Activated naive CD8-positive, alpha-beta T cell treated with anti-CD3 and anti-CD28 coated beads, Interleukin-2, amount 10 ng/mL, durations not matched to agents 7 days and 5 days (primary cell): ENCODE measurements at regions not wholly inside any gene's neighbourhood (a gene's known extent, or its start where the extent isn't known, plus 50 kb on each side); places are given as distances from the start of the nearest gene placed in this dataset.

ENCODE experiments used
- ATAC-seq: fragments of 150-1000 bp; cut with Tn5 transposase; one replicate; pipeline ENCODE4 v1.10.0; 2021; ENCODE audit warnings: low read depth, moderate library complexity
- POLR2A ChIA-PET: fragments of 350-600 bp; sonication (Branson Sonifier 250); formaldehyde crosslinking; loops from one replicate; lab custom pipeline; 2021; ENCODE audit warnings: antibody characterized with exemption; lab: Charles Lee
- DNase-seq: peaks from one replicate; pipeline ENCODE4 v3.0.0; 2021
- H3K27ac Mint-ChIP-seq: one replicate; pipeline ENCODE4 v1.8.0; 2022; ENCODE audit warnings: mild to moderate bottlenecking, mixed read lengths
- H3K27me3 Mint-ChIP-seq: one replicate; pipeline ENCODE4 v1.8.0; 2022; ENCODE audit warnings: mild to moderate bottlenecking, moderate library complexity, mixed read lengths
- H3K36me3 Mint-ChIP-seq: one replicate; pipeline ENCODE4 v1.8.0; 2021; ENCODE audit warnings: mild to moderate bottlenecking, mixed read lengths
- H3K4me1 Mint-ChIP-seq: one replicate; pipeline ENCODE4 v1.8.0; 2021; ENCODE audit warnings: mixed read lengths
- H3K4me3 Mint-ChIP-seq: one replicate; pipeline ENCODE4 v1.8.0; 2022; ENCODE audit warnings: mild to moderate bottlenecking, moderate library complexity, mixed read lengths
- H3K9me3 Mint-ChIP-seq: one replicate; pipeline ENCODE4 v1.8.0; 2021; ENCODE audit warnings: mixed read lengths

DNA sequence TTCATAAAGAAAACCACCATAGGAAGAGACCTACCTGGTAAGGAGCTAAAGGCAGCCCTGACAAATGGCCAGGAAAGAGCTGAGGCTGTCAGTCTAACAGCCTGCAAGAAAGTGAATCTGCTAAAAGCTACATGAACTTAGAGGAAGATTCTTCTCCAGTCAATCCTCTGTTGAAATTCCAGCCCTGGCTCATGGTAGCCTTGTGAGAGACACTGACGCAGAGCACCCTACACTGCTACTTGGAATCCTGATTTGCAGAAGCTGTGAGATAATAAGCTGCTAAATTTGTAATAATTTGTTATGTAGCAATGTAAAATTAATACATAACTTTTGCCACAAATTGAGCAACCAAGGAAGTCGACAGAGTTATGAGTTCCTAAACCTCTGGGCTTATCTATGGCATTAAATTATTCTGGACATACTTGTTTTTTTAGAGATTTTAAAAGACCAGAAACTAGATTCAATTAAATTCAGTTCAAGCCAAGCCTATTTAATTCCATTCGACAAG, 257.0 kb downstream of the ETNK1 start:
- Mint-ChIP-seq H3K27me3 (peaks cover 2% of the 10 kb centered on the region), H3K9me3 (no peaks in the 10 kb centered on the region), H3K4me1 (no peaks in the 10 kb centered on the region), H3K4me3 (no peak overlapping the region), H3K27ac (no peak overlapping the region), H3K36me3 (no peaks in the 10 kb centered on the region)
- DNase-seq, result no peak
- POLR2A ChIA-PET, result no interaction called here
- ATAC-seq, result no peak

GRCh38 chr12:22882559-22882958, 257.6 kb downstream of the ETNK1 start:
- Mint-ChIP-seq H3K4me3 (no peak overlapping the region), H3K27me3 (peaks cover 2% of the 10 kb centered on the region), H3K36me3 (no peaks in the 10 kb centered on the region), H3K9me3 (no peaks in the 10 kb centered on the region), H3K27ac (no peak overlapping the region), H3K4me1 (no peaks in the 10 kb centered on the region)
- no peak for DNase-seq
- no peak for ATAC-seq
- POLR2A ChIA-PET, result no interaction called here

DNA sequence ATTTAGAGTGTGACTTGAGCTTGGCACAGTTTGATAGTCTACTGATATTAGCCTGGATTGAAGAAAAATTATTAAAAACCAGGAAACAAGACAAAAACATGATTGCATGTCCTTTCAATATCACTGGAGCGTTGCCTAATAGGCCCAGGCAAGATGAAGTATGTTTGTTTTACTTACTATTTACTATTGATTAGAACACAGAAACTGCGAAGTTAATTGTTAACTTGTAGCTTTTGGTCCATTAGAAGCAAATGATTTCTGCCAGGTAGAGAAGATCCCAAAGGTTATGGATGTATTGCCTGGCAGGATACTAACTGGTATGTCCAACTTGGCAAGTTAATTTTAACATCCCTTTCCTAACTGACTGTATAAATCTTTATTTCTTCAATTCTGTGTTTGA, 268.9 kb downstream of the ETNK1 start:
- H3K36me3 Mint-ChIP-seq, result no peaks in the 10 kb centered on the region
- POLR2A ChIA-PET, result no interaction called here
- H3K27ac Mint-ChIP-seq, result no peak overlapping the region
- no peaks in the 10 kb centered on the region for H3K9me3 Mint-ChIP-seq
- H3K4me1 Mint-ChIP-seq, result no peaks in the 10 kb centered on the region
- no peak for DNase-seq
- no peak for ATAC-seq
- no peak overlapping the region for H3K4me3 Mint-ChIP-seq
- H3K27me3 Mint-ChIP-seq, result peaks cover 2% of the 10 kb centered on the region

DNA sequence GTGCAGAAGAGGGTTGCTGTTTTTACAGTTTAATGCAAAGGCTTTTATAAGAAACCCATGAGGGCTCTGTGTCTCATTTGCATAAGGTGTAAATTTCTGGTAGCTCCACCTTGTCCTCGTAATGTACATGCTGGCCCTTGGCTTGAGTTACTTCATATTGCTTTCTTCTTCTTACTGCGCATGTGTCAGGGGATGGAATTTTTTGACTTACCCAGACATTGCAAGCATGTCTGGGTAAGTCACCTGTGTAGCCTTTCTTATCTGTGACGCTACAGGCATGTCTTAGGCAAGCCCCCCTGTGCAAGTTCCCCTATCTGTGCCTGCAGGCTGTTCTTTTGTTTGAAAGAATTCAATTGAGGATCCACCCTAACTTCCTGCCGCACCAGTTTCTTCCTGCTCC, 274.2 kb downstream of the ETNK1 start:
- H3K4me3 Mint-ChIP-seq, result no peak overlapping the region
- H3K27me3 Mint-ChIP-seq, result peaks cover 2% of the 10 kb centered on the region
- no peak for DNase-seq
- no peaks in the 10 kb centered on the region for H3K36me3 Mint-ChIP-seq
- H3K4me1 Mint-ChIP-seq, result no peaks in the 10 kb centered on the region
- POLR2A ChIA-PET, result no interaction called here
- peaks cover 2% of the 10 kb centered on the region for H3K9me3 Mint-ChIP-seq
- no peak overlapping the region for H3K27ac Mint-ChIP-seq
- ATAC-seq, result no peak

DNA sequence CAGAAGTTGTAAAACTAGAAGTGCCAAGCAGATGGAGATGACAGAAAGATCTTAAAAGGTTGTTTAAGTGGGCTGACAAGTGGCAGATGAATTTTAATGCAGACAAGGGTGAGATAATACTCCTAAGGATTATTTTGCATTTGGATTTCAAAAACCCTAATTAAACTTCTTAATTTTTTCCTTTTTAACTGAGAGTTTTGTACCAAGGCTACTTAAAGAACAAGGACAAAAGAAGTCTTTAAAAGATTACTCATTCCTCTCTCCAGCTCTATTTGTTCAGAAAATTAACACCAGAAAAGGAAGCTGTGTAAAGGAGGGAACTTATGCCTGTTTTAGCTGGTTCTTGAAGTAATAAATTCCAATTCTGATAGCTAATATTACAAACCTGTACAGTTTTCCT, 275.4 kb downstream of the ETNK1 start:
- no peak overlapping the region for H3K4me3 Mint-ChIP-seq
- DNase-seq, result no peak
- ATAC-seq, result no peak
- POLR2A ChIA-PET, result no interaction called here
- no peaks in the 10 kb centered on the region for H3K36me3 Mint-ChIP-seq
- H3K27ac Mint-ChIP-seq, result no peak overlapping the region
- no peaks in the 10 kb centered on the region for H3K27me3 Mint-ChIP-seq
- H3K9me3 Mint-ChIP-seq, result peaks cover 2% of the 10 kb centered on the region
- no peaks in the 10 kb centered on the region for H3K4me1 Mint-ChIP-seq

GRCh38 chr12:22904485-22904884, 279.5 kb downstream of the ETNK1 start:
- no peaks in the 10 kb centered on the region for H3K27me3 Mint-ChIP-seq
- POLR2A ChIA-PET, result no interaction called here
- H3K4me3 Mint-ChIP-seq, result no peak overlapping the region
- no peak overlapping the region for H3K27ac Mint-ChIP-seq
- DNase-seq, result no peak
- H3K4me1 Mint-ChIP-seq, result no peaks in the 10 kb centered on the region
- H3K36me3 Mint-ChIP-seq, result no peaks in the 10 kb centered on the region
- H3K9me3 Mint-ChIP-seq, result peaks cover 2% of the 10 kb centered on the region
- no peak for ATAC-seq

DNA sequence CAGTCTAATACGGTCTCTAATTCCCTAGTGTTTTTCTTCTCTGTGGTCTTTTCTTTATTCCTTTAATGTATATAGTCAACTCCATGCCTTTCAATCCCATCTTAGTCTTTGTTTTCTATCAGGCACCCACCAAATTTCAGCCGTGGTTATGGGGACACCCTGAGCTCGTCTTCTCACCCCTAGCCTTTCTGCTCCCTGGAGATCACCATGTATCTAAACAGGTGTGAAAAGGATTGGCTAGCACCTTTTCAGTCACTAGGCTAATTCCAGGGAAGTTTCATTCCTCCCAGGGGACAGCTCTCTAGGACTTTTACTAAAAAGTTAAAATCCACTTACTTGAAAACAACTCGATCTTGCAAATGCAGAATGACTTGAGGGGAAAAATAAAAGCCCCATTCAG, 291.3 kb downstream of the ETNK1 start:
- Mint-ChIP-seq H3K4me1 (no peaks in the 10 kb centered on the region), H3K4me3 (no peak overlapping the region), H3K27me3 (no peaks in the 10 kb centered on the region), H3K27ac (no peak overlapping the region), H3K9me3 (no peaks in the 10 kb centered on the region), H3K36me3 (no peaks in the 10 kb centered on the region)
- no peak for ATAC-seq
- POLR2A ChIA-PET, result no interaction called here
- no peak for DNase-seq

DNA sequence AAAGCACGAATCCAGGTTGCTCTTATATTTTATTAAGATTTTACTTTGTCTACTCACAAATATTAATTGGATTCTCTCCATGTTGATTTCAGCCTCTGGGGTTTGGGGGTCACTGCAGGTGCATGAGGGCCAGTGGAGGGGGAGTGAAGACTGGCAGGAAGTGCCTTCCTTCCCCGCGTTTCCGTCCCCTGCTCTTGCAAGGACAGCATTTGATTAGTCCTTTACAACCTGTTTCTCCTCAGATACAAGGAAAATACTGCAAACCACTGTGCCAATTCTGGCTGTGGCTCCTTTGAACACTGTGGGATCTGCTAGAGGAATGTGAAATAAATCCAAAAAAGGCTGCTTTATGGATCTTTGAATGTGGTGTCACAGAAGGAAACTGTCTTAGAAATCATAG, 291.8 kb downstream of the ETNK1 start:
- DNase-seq (no peak), ATAC-seq (no peak)
- POLR2A ChIA-PET, result no interaction called here
- H3K36me3 Mint-ChIP-seq, result no peaks in the 10 kb centered on the region
- H3K4me3 Mint-ChIP-seq, result no peak overlapping the region
- H3K4me1 Mint-ChIP-seq, result no peaks in the 10 kb centered on the region
- no peaks in the 10 kb centered on the region for H3K9me3 Mint-ChIP-seq
- no peaks in the 10 kb centered on the region for H3K27me3 Mint-ChIP-seq
- no peak overlapping the region for H3K27ac Mint-ChIP-seq

DNA sequence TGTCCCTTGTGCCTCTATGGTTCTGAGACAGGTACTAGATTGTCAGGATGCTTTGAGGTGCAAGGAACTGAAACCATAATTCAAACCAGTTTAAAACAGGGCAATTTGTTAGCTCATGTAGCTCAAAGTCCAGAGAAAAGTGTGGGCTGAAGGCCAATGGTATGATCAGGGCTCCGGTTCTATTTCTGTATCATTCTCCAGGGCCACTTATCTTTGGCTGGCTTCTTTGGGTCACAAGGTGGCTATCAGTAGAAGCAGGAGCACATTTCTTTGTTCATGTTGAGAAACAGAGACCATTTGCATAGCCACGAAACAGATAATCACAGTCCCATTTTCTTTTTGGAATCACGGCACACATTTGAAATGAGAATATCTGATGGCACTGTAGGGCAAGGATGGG, 294.9 kb downstream of the ETNK1 start:
- POLR2A ChIA-PET, result no interaction called here
- H3K4me3 Mint-ChIP-seq, result no peak overlapping the region
- ATAC-seq, result no peak
- no peaks in the 10 kb centered on the region for H3K4me1 Mint-ChIP-seq
- H3K27me3 Mint-ChIP-seq, result no peaks in the 10 kb centered on the region
- DNase-seq, result no peak
- H3K27ac Mint-ChIP-seq, result no peak overlapping the region
- no peaks in the 10 kb centered on the region for H3K36me3 Mint-ChIP-seq
- H3K9me3 Mint-ChIP-seq, result no peaks in the 10 kb centered on the region

DNA sequence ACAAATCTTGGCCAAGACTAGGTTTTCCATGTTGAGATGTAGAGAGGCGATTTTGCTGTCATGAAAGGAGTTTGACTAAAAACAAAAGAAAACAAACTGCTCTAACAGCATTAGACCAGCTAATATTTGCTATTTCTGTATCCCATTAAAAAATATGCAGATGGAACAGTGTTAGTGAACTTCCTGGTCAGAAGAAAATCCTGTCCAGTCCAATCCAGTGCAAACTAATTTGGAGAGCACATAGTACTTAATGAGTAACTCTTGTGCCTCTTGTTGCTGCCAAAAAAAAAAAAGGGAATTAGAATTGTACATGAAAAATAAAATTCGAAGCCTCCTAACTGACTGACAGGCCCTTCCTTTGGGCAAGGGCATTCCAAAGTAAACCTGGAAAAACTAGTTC, 298.8 kb downstream of the ETNK1 start:
- Mint-ChIP-seq H3K9me3 (no peaks in the 10 kb centered on the region), H3K27me3 (no peaks in the 10 kb centered on the region), H3K36me3 (no peaks in the 10 kb centered on the region), H3K4me3 (no peak overlapping the region), H3K27ac (no peak overlapping the region), H3K4me1 (no peaks in the 10 kb centered on the region)
- POLR2A ChIA-PET, result no interaction called here
- DNase-seq (no peak), ATAC-seq (no peak)

- POLR2A ChIA-PET, result no interaction called here
- no peak overlapping the region for H3K27ac Mint-ChIP-seq
- no peak for ATAC-seq
- H3K27me3 Mint-ChIP-seq, result no peaks in the 10 kb centered on the region
- no peaks in the 10 kb centered on the region for H3K36me3 Mint-ChIP-seq
- no peaks in the 10 kb centered on the region for H3K9me3 Mint-ChIP-seq
- H3K4me3 Mint-ChIP-seq, result no peak overlapping the region
- no peaks in the 10 kb centered on the region for H3K4me1 Mint-ChIP-seq
- no peak for DNase-seq
Observed at GRCh38 chr12:22924391-22924790, 299.4 kb downstream of the ETNK1 start.

DNA sequence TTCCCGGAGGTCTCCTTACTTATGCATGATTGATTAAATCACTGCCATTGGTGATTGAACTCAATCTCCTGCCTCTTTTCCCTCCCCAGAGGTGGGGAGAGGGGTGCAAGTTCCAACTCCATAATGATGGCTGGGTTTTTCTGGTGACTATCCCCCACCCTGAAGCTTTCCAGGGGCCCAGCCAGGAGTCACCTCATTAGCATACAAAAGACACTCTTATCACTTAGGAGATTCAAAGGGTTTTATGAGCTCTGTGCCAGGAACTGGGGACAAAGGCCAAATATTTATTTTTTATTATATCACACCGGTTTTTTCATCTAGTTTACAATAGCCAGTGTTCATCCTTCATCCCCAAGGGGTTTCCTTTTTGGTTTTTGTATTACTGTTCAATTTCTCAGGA, 300.7 kb downstream of the ETNK1 start:
- Mint-ChIP-seq H3K36me3 (no peaks in the 10 kb centered on the region), H3K4me3 (no peak overlapping the region), H3K4me1 (no peaks in the 10 kb centered on the region), H3K27ac (no peak overlapping the region), H3K27me3 (no peaks in the 10 kb centered on the region), H3K9me3 (no peaks in the 10 kb centered on the region)
- DNase-seq, result no peak
- POLR2A ChIA-PET, result no interaction called here
- ATAC-seq, result no peak

DNA sequence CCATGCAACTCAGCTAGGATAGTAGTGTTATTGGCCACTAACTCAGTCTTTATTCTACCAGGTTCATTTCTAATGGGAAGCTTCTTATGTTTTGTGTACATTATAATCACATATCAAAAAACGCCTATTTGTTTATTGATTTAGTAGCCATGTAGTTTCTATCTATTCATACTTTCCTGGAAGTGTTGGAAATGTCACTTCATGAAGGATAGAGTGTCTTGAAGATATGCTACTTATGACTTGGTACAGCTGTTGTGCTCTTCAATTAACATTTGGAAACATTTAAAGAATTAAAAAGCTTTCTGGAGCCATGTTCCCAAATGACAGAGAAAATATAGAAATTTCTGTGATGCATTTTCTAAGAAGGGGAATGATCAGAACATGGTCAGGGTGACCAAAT, 307.5 kb downstream of the ETNK1 start:
- H3K4me1 Mint-ChIP-seq, result no peaks in the 10 kb centered on the region
- no peak for DNase-seq
- H3K4me3 Mint-ChIP-seq, result no peak overlapping the region
- no peaks in the 10 kb centered on the region for H3K9me3 Mint-ChIP-seq
- no peak overlapping the region for H3K27ac Mint-ChIP-seq
- no peaks in the 10 kb centered on the region for H3K36me3 Mint-ChIP-seq
- no peak for ATAC-seq
- H3K27me3 Mint-ChIP-seq, result no peaks in the 10 kb centered on the region
- POLR2A ChIA-PET, result no interaction called here

- Mint-ChIP-seq H3K4me1 (no peaks in the 10 kb centered on the region), H3K27ac (no peak overlapping the region), H3K4me3 (no peak overlapping the region), H3K36me3 (no peaks in the 10 kb centered on the region), H3K27me3 (no peaks in the 10 kb centered on the region), H3K9me3 (peaks cover 3% of the 10 kb centered on the region)
- DNase-seq (no peak), ATAC-seq (no peak)
- POLR2A ChIA-PET, result no interaction called here
Observed at GRCh38 chr12:22935090-22935489, 310.1 kb downstream of the ETNK1 start.

- no peaks in the 10 kb centered on the region for H3K36me3 Mint-ChIP-seq
- no peaks in the 10 kb centered on the region for H3K4me1 Mint-ChIP-seq
- DNase-seq (no peak), ATAC-seq (no peak)
- H3K4me3 Mint-ChIP-seq, result no peak overlapping the region
- no peak overlapping the region for H3K27ac Mint-ChIP-seq
- H3K27me3 Mint-ChIP-seq, result no peaks in the 10 kb centered on the region
- peaks cover 3% of the 10 kb centered on the region for H3K9me3 Mint-ChIP-seq
- POLR2A ChIA-PET, result no interaction called here
Observed at GRCh38 chr12:22935501-22935900, 310.5 kb downstream of the ETNK1 start.
